A549 (cell line): ENCODE measurements at regions not wholly inside any gene's neighbourhood (a gene's known extent, or its start where the extent isn't known, plus 50 kb on each side); places are given as distances from the start of the nearest gene placed in this dataset.

Experiments
- CBX8 ChIP-seq: fragments of 200-600 bp; sonication (generic); IDR thresholded peaks from 2 replicates; pipeline ENCODE4 v1.6.1; 2016
- CTCF ChIP-seq: fragments of >200 bp; sonication (Bioruptor Twin); formaldehyde crosslinking; IDR thresholded peaks from 3 replicates; pipeline ENCODE4 v1.5.1; 2016
- EP300 ChIP-seq, 2 experiments: fragments of >200 bp; sonication (Bioruptor Twin); formaldehyde crosslinking; IDR thresholded peaks; 2 replicates in 1 of 2; 3 replicates in 1 of 2; pipeline ENCODE4 v1.6.1; 2016 to 2017
- FOSL2 ChIP-seq, 2 experiments: fragments of 450-650 bp in 1 of 2; fragments of >200 bp in 1 of 2; sonication (Bioruptor Twin) in 1 of 2; formaldehyde crosslinking; IDR thresholded peaks; 2 replicates each; pipeline versions ENCODE4 v1.5.0 to v1.6.1; 2016 to 2020; ENCODE audit warnings: mild to moderate bottlenecking in 1 of 2, moderate library complexity in 1 of 2
- FOXS1 ChIP-seq: fragments of 250-450 bp; sonication (Bioruptor Pico); IDR thresholded peaks from 2 replicates; pipeline ENCODE4 v1.5.0; 2020; ENCODE audit warnings: mild to moderate bottlenecking, moderate library complexity
- HDAC2 ChIP-seq: fragments of 200-600 bp; sonication (generic); IDR thresholded peaks from 2 replicates; pipeline ENCODE4 v1.6.1; 2016
- JUN ChIP-seq, 2 experiments: fragments of >200 bp; sonication (Bioruptor Twin); formaldehyde crosslinking; IDR thresholded peaks; 2 replicates in 1 of 2; 3 replicates in 1 of 2; pipeline ENCODE4 v1.6.1; 2016 to 2017
- NFE2L2 ChIP-seq: fragments of 150-350 bp; conservative IDR thresholded peaks from 2 replicates; pipeline ENCODE4 v1.6.1; 2014; ENCODE audit warnings: low read length
- NR3C1 ChIP-seq: fragments of >200 bp; sonication (Bioruptor Twin); formaldehyde crosslinking; IDR thresholded peaks from 3 replicates; pipeline ENCODE4 v1.6.1; 2017
- RCOR1 ChIP-seq: fragments of 150-350 bp; IDR thresholded peaks from 2 replicates; pipeline ENCODE4 v1.6.1; 2014; ENCODE audit warnings: antibody characterized with exemption, low read length, low read depth
- RNF2 ChIP-seq: fragments of 200-600 bp; sonication (generic); IDR thresholded peaks from 2 replicates; pipeline ENCODE4 v1.6.1; 2016; ENCODE audit warnings: low read depth, mild to moderate bottlenecking, antibody characterized with exemption, moderate library complexity, borderline replicate concordance
- SREBF2 ChIP-seq: fragments of 450-650 bp; IDR thresholded peaks from 2 replicates; pipeline ENCODE4 v1.6.1; 2014; ENCODE audit warnings: mild to moderate bottlenecking, moderate library complexity
- TP53 ChIP-seq: fragments of 250-450 bp; sonication (Bioruptor Pico); IDR thresholded peaks from 2 replicates; pipeline ENCODE4 v1.5.0; 2021; ENCODE audit warnings: mild to moderate bottlenecking, moderate library complexity
- TF ChIP-seq, protein P1 (sequence below): fragments of 250-450 bp; sonication (Bioruptor Pico); IDR thresholded peaks from 2 replicates; pipeline ENCODE4 v1.5.0; 2020; ENCODE audit warnings: low read depth, mild to moderate bottlenecking, moderate library complexity

DNA sequence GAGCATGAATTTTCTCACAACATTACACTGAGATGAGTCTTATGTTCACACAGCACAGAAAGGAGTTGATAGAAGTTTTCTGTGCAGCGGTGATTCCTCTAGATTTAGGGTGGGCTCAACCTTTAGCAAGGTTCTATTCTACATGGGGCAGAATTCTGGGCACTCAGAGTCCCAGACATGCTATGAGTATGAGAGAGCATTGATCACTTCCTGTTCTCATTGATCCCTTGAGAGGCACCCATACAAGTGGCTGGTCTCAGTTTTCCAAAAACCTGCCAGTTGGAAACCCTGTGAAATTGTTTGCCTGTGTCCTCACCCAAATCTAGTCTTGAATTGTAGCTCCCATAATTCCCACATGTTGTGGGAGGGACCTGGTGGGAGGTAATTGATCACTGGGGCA is 112.5 kb upstream of the NR2F2 start:
- no peak for TF ChIP-seq NR3C1
- TF ChIP-seq TP53 (CRISPR knock-in tag), result no peak
- no peak for TF ChIP-seq RCOR1
- TF ChIP-seq CTCF, result no peak
- no peak for TF ChIP-seq RNF2
- TF ChIP-seq JUN (IDR thresholded peaks at IDR 0.05), result no peak
- TF ChIP-seq, protein P1, sequence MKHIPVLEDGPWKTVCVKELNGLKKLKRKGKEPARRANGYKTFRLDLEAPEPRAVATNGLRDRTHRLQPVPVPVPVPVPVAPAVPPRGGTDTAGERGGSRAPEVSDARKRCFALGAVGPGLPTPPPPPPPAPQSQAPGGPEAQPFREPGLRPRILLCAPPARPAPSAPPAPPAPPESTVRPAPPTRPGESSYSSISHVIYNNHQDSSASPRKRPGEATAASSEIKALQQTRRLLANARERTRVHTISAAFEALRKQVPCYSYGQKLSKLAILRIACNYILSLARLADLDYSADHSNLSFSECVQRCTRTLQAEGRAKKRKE (CRISPR knock-in tag), result no peak
- TF ChIP-seq HDAC2, result no peak
- TF ChIP-seq SREBF2, result no peak
- TF ChIP-seq EP300 (IDR thresholded peaks at IDR 0.05), result no peak
- no peak for TF ChIP-seq FOXS1 (CRISPR knock-in tag)
- TF ChIP-seq CBX8, result no peak
- TF ChIP-seq NFE2L2, result no peak
- TF ChIP-seq FOSL2 (IDR thresholded peaks at IDR 0.05), result no peak
- no peak for TF ChIP-seq FOSL2 (CRISPR knock-in tag; IDR thresholded peaks at IDR 0.05)
